ENCODE measurements at regions not wholly inside any gene's neighbourhood (a gene's known extent, or its start where the extent isn't known, plus 50 kb on each side); places are given as distances from the start of the nearest gene placed in this dataset.
"Not testable (repeated sequence)": the region's sequence is repeated elsewhere in the genome, so short reads cannot be mapped to it uniquely, and the experiment has no call there.

DNA sequence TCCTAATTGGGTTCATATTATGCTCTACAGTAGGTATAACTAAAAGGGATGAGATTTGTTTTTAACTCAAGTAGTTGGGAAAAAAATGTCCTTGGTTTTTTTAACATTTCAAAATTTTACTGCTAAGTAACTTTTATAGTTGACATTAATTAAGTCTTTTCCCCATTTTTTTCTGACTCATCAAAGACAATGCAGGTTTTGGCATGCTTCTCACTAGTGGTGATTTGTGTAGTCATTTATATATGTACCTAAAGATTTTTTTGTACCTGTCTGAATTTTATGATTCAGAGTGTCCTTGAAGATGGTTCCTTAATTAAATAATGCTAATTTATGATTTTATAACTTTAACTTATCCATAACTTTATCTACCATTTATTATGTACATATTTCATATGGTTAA lies 882.3 kb upstream of the TMEFF2 start:
- no peak overlapping the region for H3K27ac ChIP-seq
- H3K36me3 ChIP-seq, result no peaks in the 10 kb centered on the region
- no peak for DNase-seq (ENCODE audit: low spot score in 2 of 2)
- intact Hi-C loops (cut with DNase I; ENCODE audit: low total_unique reads), result no loop called here
- H3K27me3 ChIP-seq, result no peaks in the 10 kb centered on the region
- TF ChIP-seq, protein P1, sequence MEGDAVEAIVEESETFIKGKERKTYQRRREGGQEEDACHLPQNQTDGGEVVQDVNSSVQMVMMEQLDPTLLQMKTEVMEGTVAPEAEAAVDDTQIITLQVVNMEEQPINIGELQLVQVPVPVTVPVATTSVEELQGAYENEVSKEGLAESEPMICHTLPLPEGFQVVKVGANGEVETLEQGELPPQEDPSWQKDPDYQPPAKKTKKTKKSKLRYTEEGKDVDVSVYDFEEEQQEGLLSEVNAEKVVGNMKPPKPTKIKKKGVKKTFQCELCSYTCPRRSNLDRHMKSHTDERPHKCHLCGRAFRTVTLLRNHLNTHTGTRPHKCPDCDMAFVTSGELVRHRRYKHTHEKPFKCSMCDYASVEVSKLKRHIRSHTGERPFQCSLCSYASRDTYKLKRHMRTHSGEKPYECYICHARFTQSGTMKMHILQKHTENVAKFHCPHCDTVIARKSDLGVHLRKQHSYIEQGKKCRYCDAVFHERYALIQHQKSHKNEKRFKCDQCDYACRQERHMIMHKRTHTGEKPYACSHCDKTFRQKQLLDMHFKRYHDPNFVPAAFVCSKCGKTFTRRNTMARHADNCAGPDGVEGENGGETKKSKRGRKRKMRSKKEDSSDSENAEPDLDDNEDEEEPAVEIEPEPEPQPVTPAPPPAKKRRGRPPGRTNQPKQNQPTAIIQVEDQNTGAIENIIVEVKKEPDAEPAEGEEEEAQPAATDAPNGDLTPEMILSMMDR (IDR thresholded peaks at IDR 0.05), result no peak
- TF ChIP-seq POLR2A (IDR thresholded peaks at IDR 0.05) (no peak), POLR2AphosphoS5 (IDR thresholded peaks at IDR 0.05) (no peak)
- H3K9me3 ChIP-seq, result no peaks in the 10 kb centered on the region
- H3K4me3 ChIP-seq, result no peak overlapping the region
- H3K4me1 ChIP-seq, result no peaks in the 10 kb centered on the region

DNA sequence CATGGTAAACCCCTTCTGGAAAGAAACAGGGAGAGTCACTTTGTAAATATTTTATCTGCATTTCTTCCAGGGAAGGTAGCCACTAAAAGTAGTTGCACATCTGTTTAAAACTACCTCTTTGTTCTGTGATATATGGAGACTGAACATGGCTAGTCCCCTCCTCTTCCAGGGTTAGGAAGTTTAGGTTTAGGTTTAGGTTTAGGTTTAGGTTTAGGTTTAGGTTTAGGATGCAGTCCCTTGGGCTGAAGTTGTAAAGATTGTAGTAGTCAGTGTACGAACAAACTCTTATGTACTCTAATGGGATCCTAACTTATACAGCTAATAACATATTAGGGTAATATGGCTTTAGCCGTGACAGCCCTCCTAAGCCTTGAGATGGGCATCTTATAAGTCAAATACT lies 880.2 kb upstream of the TMEFF2 start:
- Histone ChIP-seq H3K9me3 (peaks cover 0 to 5% of the 10 kb centered on the region in 2 donors), H3K4me1 (no peaks in the 10 kb centered on the region), H3K4me3 (no peak overlapping the region), H3K36me3 (no peaks in the 10 kb centered on the region), H3K27ac (no peak overlapping the region), H3K27me3 (no peaks in the 10 kb centered on the region)
- no peak for DNase-seq (ENCODE audit: low spot score in 2 of 2)
- intact Hi-C loops (cut with DNase I; ENCODE audit: low total_unique reads), result no loop called here
- TF ChIP-seq, protein P1 (IDR thresholded peaks at IDR 0.05), result no peak
- TF ChIP-seq POLR2A (IDR thresholded peaks at IDR 0.05) (no peak), POLR2AphosphoS5 (IDR thresholded peaks at IDR 0.05) (no peak)

DNA sequence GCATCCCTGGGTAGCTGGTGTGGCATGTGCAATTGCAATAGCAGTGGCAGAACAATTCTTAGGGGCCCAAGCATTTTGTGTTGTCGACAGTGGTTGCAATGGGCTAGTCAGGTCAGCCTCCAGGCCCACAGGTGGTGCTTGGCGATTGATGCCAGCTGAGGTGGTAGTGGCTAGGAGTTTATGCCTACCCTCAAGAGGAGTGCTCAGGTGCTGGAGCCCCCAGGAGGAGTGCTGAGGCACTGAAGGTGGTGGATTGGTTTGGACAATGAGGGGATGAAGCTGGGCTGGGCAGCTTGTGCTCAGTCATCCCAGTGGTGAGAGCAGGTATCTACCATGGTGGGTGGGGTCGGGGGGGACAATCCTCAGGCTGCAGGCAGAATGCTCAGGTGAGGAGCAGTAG lies 877.9 kb upstream of the TMEFF2 start:
- peaks cover 0 to 5% of the 10 kb centered on the region in 2 donors for H3K9me3 ChIP-seq
- H3K4me3 ChIP-seq, result no peak overlapping the region
- no peaks in the 10 kb centered on the region for H3K4me1 ChIP-seq
- no peak overlapping the region for H3K27ac ChIP-seq
- H3K27me3 ChIP-seq, result no peaks in the 10 kb centered on the region
- H3K36me3 ChIP-seq, result no peaks in the 10 kb centered on the region
- DNase-seq (ENCODE audit: low spot score in 2 of 2), result no peak
- intact Hi-C loops (cut with DNase I; ENCODE audit: low total_unique reads), result no loop called here
- TF ChIP-seq POLR2A (IDR thresholded peaks at IDR 0.05) (no peak), POLR2AphosphoS5 (IDR thresholded peaks at IDR 0.05) (no peak)
- TF ChIP-seq, protein P1 (IDR thresholded peaks at IDR 0.05), result no peak

DNA sequence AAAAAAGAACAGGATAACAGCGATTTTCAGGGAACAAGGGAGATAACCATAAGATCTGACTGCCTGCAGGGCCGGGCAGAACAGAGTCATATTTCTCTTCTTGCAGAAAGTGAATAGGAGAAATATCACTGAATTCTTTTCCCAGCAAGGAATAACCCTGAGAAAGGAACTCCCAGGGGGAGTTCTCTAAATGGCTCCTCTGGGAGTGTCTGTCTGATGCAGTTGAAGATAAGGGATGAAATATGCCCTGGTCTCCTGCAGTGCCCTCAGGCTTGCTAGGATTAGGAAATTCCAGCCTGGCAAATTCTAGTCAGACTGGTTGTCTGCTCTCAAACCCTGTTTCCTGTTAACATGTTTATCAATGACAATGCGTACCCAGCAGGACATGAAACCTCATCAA lies 830.8 kb upstream of the TMEFF2 start:
- H3K36me3 ChIP-seq; DNase-seq (ENCODE audit: low spot score in 2 of 2); H3K27me3 ChIP-seq; intact Hi-C loops (cut with DNase I; ENCODE audit: low total_unique reads); H3K27ac ChIP-seq; H3K4me1 ChIP-seq; H3K4me3 ChIP-seq: not testable (repeated sequence)
- H3K9me3 ChIP-seq, result peaks cover 6 to 22% of the 10 kb centered on the region in 2 donors

DNA sequence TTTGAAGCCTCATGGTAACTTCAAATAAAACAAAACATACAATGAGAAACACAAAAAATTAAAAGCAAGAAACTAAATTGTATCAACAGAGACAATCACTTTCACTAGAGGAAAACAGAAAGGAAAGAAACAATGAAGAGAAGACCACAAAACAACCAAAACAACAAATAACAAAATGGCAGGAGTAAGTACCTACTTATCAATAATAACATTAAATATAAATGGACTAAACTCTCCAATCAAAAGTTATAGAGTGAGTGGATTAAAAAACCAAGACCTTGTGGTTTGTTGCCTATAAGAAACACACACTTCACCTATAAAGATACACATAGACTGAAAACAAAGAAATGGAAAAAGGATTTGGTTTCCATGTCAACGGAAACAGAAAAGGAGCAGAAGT lies 830.1 kb upstream of the TMEFF2 start:
- intact Hi-C loops (cut with DNase I; ENCODE audit: low total_unique reads), result no loop called here
- H3K27me3 ChIP-seq, result no peaks in the 10 kb centered on the region
- H3K27ac ChIP-seq, result no peak overlapping the region
- H3K4me1 ChIP-seq, result no peaks in the 10 kb centered on the region
- H3K4me3 ChIP-seq, result no peak overlapping the region
- no peaks in the 10 kb centered on the region for H3K36me3 ChIP-seq
- no peak for DNase-seq (ENCODE audit: low spot score in 2 of 2)
- TF ChIP-seq, protein P1 (IDR thresholded peaks at IDR 0.05), result no peak
- no peak for TF ChIP-seq POLR2A (IDR thresholded peaks at IDR 0.05)
- TF ChIP-seq POLR2AphosphoS5 (IDR thresholded peaks at IDR 0.05), result no peak
- H3K9me3 ChIP-seq, result peaks cover 6 to 22% of the 10 kb centered on the region in 2 donors

DNA sequence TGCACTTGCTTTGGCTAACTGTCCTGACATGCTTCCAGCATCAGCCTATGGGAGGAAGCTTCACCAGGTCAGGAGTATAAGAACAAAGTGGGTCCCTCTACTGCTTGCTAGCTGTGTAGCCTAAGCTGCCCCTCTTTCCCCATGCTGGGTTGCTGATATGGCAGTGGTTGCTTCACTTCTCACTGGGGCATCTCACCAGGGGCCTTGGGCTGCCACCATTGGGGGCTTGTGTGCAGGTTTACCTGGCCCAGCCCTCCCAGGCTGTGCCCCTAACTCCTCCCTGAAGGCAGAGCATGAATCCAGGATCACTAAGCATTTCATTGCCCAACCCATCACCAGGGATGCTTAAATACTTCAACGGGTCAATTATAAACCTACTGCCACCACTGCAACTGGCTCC lies 817.1 kb upstream of the TMEFF2 start:
- no peak overlapping the region for H3K27ac ChIP-seq
- no peak overlapping the region for H3K4me3 ChIP-seq
- intact Hi-C loops (cut with DNase I; ENCODE audit: low total_unique reads), result no loop called here
- H3K9me3 ChIP-seq, result peaks cover 0 to 4% of the 10 kb centered on the region in 2 donors
- no peaks in the 10 kb centered on the region for H3K4me1 ChIP-seq
- H3K27me3 ChIP-seq, result no peaks in the 10 kb centered on the region
- DNase-seq (ENCODE audit: low spot score in 2 of 2), result no peak
- no peaks in the 10 kb centered on the region for H3K36me3 ChIP-seq
- TF ChIP-seq, protein P1 (IDR thresholded peaks at IDR 0.05), result no peak
- no peak for TF ChIP-seq POLR2A (IDR thresholded peaks at IDR 0.05)
- no peak for TF ChIP-seq POLR2AphosphoS5 (IDR thresholded peaks at IDR 0.05)

All from breast epithelium (tissue), 4 donors.